ENCODE measurements at regions not wholly inside any gene's neighbourhood (a gene's known extent, or its start where the extent isn't known, plus 50 kb on each side); places are given as distances from the start of the nearest gene placed in this dataset.
"Not testable (repeated sequence)": the region's sequence is repeated elsewhere in the genome, so short reads cannot be mapped to it uniquely, and the experiment has no call there.

DNA sequence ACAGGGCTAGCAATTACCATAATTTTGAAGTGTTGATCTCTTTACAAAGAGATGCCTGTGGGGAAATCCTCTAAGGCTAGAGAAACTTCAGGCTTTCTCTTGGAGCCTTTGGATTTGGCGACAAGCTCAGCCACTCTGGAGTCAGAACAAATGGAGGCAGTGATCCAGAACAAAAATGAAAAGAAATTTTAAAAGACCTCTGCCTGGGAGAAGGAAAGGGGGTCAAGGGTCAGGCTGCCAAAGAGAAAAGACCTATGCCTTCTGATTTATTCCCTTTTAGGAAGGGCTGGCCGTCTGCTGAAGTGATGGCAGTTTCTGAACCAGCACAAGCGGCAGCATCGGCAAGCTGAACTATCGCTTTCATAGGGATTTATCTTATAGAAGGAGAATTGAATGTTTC, 140.8 kb upstream of the SFRP2 start:
- DNase-seq: no peak

DNA sequence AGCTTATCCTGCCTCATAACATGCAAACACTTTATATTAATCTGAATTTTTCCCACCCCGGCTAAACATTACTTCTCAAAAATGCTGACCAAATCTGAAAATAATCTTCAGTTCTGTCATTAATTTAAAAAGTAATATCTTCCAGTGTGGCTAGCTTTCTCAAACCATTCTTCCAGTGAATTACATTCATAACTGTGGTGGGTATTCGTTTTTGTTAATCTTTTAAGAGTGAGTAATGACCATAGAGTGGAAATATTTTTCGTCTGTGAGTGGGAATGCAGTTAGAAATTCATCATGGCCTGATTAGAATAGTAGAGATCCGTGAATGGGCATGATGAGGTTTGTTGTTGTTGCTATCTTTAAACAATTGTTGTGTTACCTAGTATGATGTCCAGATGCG, 138.6 kb upstream of the SFRP2 start:
- no peak for DNase-seq

DNA sequence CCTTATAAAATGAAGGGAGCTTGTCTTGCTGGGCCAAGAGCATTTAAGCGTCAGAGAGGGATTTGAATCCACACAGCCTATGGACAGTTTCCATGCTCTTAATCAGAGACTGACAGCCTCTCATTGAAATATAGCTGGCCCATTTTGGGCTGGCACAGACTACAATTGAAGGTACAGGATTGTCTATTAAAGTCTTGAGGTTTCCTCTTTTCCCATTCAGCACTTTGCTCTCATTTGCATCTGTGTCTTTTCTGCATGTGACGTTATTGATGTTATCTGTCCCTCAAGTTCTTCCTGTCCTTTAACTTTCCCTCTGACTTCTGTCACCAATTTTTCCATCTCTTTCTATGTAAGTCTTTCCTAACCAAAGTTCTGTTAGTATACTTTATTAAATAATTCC, 133.3 kb upstream of the SFRP2 start:
- DNase-seq: no peak

DNA sequence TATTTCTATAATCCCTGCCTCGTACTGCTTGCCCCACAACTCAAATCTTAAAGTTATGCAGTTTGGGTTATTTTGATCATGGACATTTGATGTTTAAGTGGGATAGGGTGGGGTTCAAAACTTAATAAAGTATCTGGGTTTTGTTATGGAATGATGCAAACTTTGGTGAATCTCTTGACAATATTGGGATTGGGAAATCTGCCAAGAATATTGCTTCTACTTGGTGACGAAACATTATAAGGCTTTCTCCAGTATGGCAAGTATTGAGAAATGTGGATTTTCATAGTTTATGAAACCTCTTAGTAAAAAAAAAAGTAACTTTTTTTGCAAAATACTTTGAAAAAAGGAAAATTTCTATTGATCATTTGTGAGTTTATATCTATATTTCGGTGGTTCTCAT, 130.8 kb upstream of the SFRP2 start:
- no peak for DNase-seq

DNA sequence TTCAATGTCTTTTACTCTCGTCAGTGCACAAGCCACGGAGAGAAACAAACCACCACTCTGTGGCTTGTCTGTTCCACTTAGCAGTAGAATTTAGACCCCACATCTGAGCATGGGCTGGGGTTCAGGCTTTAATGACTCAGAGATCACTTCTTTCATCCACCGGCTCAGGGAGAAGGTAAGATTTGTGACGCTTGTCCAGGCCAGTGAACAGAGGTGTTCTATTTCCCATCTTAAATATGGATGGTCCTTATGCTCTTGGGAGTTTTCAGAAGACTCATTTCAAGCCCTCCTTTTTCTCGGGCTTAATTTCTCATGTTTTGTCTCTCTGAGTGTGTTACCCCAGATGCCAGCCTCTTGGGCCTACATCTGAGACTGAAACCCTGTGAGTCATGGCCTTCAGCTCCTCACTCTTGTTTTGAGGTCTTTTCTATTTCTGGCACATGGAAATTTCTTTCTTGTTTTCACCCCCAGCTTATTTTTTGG, 127.4 kb upstream of the SFRP2 start:
- peak in 1 of 5 experiments; percentile 21 for DNase-seq

DNA sequence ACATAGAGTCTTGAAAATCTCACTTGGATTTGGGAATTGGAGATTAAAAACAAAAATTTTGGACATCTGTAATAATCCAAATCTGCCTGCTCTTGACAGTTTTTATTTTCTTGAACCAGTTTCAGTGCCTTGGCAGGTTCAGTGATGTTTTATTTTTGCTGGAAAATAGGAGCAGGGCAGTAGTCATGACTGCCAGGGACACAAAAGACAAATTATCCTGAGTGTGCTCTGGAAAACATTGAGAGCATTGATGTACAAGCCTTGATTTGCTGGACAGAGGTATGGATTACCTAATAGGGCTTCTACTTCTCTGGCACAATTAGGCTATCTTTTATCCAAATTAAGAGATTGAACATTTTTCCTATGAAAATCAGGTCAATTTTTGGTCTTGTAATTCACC, 123.4 kb upstream of the SFRP2 start:
- no peak for DNase-seq

DNA sequence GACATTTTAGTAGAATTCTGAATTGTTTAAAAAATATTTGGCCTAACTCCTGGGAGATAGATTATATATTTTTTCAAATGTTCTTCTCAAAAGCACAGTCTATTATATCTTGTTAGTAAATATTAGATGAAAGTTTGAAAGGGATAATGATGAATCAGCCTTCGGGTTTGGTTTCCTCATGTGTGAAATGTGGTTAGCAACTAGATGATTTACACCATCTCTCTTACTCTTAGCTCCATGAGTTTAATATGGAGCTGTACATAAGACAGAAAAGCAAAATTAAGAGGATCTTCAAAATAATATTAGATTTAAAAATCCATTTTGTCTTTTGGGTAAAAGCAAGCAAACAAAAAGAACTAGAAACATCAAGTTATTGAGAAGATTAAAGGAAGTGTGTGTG, 120.8 kb upstream of the SFRP2 start:
- no peak for DNase-seq

DNA sequence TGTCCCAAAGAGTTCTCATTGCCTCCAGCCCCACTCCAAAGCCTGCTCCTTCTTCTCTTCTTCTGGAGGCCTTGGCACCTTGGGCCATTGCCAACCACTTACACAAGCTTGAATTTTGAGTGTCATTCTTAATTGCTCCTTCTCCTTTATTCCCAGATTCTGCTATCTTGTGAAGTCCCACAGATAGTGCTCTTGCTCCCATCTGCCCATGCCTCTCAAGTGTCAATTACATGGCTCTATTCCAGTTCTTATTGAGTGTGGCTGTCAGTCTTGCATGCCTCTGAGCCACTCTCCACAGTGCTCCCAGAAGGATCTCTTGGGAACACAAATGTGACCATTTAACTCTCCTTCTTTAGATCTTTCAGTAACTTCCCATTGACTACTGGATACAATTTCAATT, 117.3 kb upstream of the SFRP2 start:
- no peak for DNase-seq

DNA sequence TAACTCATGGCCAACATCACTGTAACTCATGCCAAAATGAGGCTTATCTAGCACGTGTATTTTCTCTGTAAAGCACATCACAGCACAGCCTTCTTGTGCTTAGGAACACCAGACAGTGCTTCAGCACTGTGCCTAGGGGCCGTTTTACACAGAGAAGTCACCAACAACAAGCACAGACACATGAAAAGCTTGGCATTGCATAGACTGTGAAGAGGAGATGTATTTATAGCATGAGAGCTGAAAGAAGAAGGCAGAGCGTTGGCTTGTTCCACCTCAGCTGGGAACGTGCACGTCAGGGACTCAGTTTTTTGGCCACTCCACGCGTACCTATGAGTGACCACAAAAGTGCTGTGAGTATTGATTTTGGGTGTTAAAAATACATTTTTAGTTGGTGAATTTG, 116.3 kb upstream of the SFRP2 start:
- no peak for DNase-seq

DNA sequence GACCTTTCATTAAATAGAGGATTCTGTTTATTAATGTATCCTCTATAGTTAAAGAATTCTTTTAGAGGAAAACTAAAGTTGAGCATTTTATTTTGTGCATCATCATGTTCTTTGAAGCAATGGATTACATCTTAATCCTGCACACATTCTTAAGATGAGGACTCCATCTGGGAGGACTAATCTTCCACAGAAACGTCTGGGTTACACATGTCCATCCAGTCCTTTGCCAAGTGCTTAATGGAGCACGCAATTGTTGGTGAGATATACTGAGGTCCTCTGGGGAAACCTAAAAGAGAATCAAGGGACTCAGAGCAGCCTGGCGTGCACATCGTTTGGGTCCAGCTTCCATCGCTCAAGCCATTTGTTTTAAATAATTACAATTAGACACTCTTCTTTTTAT, 115.1 kb upstream of the SFRP2 start:
- DNase-seq: no peak

DNA sequence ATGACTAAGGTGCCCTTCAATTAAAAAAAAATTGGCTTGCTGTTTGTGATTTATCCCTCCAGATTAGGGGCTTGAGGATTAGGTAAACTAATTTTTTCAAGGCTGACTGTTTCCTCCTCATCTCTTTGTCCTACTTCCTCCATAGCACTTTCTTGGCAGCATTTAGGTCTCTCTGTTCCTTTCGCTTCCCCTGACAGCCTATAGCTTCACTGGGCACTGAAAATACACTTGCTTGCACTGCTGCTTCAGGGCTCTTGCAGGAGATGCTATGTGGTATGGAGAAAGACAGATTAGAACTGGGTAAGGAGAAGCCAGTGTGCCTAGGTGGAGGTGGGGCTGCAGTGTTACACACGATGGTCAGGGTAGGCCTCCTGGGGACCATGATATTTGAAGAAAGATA, 112.3 kb upstream of the SFRP2 start:
- no peak for DNase-seq

DNA sequence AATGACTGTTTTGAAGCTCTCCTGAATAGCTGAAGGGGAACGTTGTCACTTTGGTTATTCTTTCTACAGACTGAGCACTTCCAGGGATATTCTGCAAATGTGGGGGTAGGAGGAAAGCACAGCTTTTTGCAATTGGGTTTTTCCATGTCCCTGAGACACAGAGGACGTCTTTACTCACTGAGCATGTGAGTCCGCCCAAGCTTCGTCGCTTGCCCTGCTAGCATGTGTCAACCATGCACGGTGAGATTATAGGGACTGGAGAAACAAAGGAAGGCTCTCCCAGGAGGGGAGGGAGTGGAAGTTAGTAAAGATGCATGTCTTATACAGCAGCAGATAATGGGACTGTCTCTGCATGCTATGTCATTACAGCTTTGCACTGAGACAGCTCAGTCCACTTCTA, 111.5 kb upstream of the SFRP2 start:
- DNase-seq: no peak

DNA sequence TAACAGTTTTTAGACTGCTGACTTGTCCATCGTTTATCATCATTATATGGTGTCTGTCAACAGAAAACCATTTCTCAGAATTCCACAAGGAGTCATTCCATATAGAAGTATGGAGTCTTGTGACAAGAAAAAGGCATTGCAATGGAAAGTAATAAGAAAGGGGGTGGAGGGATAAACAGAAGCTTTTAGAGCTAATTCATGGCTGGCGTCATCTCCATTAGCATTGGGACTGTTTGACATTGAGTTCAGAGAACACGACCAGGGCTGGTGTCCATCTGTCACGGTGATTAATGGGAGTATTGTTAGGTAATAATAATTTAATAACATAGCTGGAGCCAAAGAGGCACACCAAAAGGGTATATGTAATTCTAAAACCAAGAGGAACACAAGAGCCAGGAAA, 101.9 kb upstream of the SFRP2 start:
- no peak for DNase-seq

DNA sequence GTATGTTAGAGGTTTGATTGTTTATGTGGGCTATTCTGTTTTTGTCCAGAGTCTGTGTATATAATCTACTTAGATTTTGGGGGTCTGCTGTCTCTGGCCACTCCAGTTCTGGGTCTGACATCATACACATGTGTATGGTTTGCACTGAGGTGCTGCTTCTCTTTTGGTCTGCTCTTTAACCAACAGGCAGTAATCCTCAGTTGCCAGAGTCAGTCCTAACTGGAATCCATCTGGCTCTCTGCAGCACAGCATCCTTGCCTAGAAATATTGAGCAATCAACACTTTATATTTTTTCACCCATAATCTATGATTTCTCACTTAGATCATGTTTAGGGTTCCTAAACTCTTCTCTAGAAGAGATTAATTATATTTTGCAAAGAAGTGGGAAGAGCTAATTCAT, 98.3 kb upstream of the SFRP2 start:
- no peak for DNase-seq

DNA sequence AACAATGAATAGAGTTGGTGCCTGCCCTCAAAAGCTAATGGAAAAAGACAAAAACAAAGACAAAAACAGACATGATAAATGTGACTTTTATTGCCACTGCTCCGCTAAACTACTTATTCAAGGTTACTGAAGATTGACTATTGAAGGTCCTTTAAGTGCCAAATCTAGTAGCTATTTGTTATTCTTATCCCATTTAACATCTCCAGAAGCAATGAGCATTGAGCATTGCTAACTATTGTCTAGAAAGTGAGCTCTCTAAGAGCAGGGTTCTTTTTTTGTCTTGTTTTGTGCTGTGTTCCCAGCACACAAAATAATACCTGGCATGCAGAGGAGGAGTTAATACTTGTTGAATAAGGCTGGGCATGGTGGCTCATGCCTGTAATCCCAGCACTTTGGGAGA, 95.4 kb upstream of the SFRP2 start:
- DNase-seq: no peak

DNA sequence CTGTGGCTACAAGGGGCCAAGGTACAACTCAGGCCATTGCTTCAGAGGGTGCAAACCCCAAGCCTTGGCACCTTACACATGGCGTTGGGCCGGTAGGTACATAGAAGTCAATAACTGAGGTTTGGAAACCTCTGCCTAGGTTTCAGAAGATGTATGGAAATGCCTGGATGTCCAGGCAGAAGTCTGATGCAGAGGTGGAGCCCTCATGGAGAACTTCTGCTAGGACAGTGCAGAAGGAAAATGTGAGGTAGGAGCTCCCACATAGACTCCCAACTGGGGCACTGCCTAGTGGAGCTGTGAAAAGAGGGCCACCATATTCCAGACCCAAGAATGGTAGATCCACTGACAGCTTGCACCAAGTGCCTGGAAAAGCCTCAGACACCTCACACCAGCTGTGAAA, 92.1 kb upstream of the SFRP2 start:
- DNase-seq: peak in 1 of 5 experiments; percentile 3

DNA sequence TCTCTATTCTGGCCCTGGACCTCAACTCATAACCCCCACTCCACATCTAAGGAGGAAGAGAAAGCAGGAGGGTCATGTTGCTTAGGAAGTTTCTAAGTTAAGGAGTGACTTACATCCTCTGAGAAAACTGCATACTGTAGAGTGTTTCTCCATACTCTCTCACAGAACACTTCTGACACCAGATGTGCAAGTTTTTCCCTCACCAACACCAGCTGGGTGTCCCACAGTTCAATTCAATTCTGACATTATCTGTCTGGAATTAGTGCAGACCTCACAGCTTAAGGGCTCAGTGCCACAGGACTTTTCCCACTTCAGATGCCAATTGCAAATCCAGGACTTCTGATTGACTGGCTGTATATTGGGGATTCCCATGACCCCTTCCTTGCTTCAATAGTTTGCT, 89.0 kb upstream of the SFRP2 start:
- DNase-seq: no peak

DNA sequence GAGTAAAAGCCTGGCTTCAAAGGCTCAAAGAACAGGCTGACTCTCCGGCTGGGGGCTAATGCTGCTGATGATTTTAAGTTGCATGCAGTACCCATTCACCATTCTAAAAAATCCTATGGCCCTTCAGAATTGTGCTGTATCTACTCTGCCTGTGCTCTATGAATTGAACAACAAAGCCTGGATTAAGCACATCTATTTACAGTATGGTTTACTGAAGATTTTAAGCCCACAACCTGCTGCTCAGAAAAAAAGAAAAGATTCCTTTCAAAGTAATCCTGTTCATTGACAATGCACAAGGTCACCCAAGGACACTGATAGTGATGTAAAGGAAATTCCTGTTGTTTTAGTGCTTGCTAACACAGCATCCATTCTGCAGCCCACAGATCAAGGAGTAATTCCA, 84.9 kb upstream of the SFRP2 start:
- no peak for DNase-seq

DNA sequence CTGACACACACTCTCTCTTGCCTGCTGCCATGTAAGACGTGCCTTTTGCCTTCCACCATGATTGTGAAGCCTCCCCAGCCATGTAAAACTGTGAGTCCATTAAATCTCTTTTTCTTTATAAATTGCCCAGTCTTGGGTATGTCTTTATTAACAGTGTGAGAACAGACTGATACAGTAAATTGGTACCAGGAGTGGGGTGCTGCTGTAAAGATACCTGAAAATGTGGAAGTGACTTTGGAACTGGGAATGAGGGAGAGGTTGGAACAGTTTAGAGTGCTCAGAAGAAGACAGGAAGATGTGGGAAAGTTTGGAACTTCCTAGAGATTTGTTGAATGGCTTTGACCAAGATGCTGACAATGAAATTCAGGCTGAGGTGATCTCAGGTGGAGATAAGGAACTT, 77.9 kb upstream of the SFRP2 start:
- not testable (repeated sequence) for DNase-seq

DNA sequence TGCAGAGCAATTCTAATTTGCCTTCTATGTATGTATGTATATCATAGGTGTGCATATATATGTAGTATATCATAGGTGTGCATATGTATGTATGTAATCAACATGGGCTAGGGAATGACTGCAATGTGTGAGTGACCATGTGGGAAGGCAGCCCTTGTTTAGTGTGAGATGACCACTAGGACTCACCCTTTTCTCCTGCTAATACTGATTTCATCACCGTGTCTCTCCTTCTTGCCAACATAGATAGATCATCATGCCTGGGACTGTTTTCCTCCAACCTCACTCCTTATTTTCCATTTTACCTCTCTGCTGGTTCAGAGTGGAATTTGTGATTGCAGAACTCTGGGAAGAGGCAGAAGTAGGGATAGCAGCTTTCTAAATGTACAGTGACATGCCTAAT, 63.6 kb upstream of the SFRP2 start:
- no peak for DNase-seq

DNA sequence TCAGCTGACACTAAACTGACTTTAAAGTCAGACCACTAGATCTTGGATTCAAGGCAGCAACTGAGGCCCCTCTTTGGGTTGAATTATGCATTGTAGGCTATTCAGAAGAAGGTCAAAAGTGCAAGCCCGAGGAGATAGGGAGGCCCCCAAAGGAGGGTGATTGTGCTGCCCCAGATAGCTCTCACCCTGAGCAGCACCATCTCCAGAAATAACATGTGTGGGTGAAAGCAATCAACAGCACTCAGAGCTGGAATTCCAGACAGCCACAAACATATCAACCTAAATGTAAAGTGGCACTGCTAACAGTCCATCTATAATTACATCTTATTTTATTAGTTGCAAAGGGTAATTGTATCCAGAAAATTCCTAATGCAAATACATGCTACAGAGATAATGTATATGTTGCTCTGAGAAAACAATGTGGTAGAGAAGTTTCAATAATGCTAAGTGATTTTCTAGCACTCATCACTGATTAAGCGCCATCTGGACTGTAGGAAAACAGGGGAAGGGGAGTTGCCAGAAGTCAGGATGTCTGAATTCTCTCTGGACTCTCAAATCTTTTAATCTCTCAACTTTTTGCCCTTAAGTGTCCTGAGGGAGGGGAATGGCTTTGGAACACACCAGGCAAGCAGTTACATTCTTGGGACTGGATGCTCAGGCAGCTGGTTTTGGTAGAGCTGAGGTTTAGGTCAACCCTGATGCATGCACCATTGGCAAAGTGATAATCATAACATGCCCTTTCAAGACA, 61.8 kb upstream of the SFRP2 start:
- DNase-seq: no peak

DNA sequence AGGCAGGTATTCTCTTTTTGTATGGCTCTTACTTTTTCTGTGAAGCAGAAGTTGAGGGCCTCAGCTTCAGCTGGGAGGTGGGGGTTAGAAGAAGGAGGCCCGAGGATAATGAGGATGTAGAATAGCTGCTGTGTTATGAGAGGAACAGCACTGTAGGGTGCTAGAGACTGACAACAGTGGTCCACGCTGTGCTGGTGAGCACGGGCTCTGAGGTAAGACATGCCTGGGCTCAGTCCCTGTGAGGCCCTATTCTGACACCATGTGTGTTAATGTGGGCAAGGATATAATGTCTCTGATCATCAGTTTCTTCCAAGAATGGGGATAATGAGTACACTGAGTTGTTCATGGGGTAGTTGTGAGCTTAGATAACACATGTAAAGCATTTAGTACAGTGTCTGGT, 55.3 kb upstream of the SFRP2 start:
- no peak for DNase-seq

Data from T-helper 2 cell (primary cell).